CD14-positive monocyte (primary cell): ENCODE measurements at regions not wholly inside any gene's neighbourhood (a gene's known extent, or its start where the extent isn't known, plus 50 kb on each side); places are given as distances from the start of the nearest gene placed in this dataset.

Experiments used
- DNase-seq, 3 donors: peaks; one replicate each; pipeline ENCODE4 v3.0.0-alpha.2; 2011 to 2022
- H2AFZ ChIP-seq: 2 replicates; pipeline ENCODE4 v1.6.0; 2012; ENCODE audit warnings: mild to moderate bottlenecking, low read depth, low read length, inconsistent platforms; ENCODE audit not compliant: insufficient read depth, poor library complexity, severe bottlenecking
- H3K27ac ChIP-seq, 2 donors: 1 replicate in 1 of 2; 2 replicates in 1 of 2; pipeline ENCODE4 v1.5.1; 2012 to 2013; ENCODE audit warnings: low read length in 2 of 2, control low read depth in 1 of 2, inconsistent platforms in 1 of 2, low read depth in 1 of 2, mild to moderate bottlenecking in 1 of 2
- H3K27me3 ChIP-seq, 2 donors: one replicate each; pipeline versions ENCODE4 v1.6.0 to v1.6.1; 2011 to 2013; ENCODE audit warnings: low read length in 2 of 2; ENCODE audit not compliant: control insufficient read depth in 2 of 2, insufficient read depth in 2 of 2
- H3K36me3 ChIP-seq, 2 donors: replicated peaks in 1 of 2; 1 replicate in 1 of 2; 2 replicates in 1 of 2; pipeline versions ENCODE4 v1.5.1 to v1.6.1; 2012 to 2013; ENCODE audit warnings: low read length in 2 of 2, control low read depth in 1 of 2, inconsistent platforms in 1 of 2, mild to moderate bottlenecking in 1 of 2; ENCODE audit not compliant: insufficient read depth in 2 of 2, control insufficient read depth in 1 of 2
- H3K4me1 ChIP-seq, 2 donors: 1 replicate in 1 of 2; 2 replicates in 1 of 2; pipeline versions ENCODE4 v1.5.1 to v1.6.1; 2012 to 2013; ENCODE audit warnings: low read length in 2 of 2, control low read depth in 1 of 2, inconsistent platforms in 1 of 2, mild to moderate bottlenecking in 1 of 2, moderate library complexity in 1 of 2; ENCODE audit not compliant: insufficient read depth in 2 of 2, control insufficient read depth in 1 of 2
- H3K4me2 ChIP-seq: replicated peaks from 2 replicates; pipeline ENCODE3; 2012; ENCODE audit warnings: low read length, moderate library complexity, mild to moderate bottlenecking; ENCODE audit not compliant: poor library complexity, severe bottlenecking; ENCODE audit errors: extremely low read depth
- H3K4me3 ChIP-seq, 3 experiments: fragments of 200-600 bp in 1 of 3; sonication (generic) in 1 of 3; replicated peaks in 1 of 3; 1 replicate in 2 of 3; 2 replicates in 1 of 3; pipeline ENCODE4 v1.5.1; 2011 to 2013; ENCODE audit warnings: low read length in 3 of 3, mild to moderate bottlenecking in 3 of 3, control low read depth in 2 of 3, low read depth in 2 of 3, inconsistent platforms in 1 of 3, moderate library complexity in 1 of 3
- H3K79me2 ChIP-seq: 2 replicates; pipeline ENCODE4 v1.6.0; 2012; ENCODE audit warnings: mild to moderate bottlenecking, control low read depth, inconsistent platforms, low read length, moderate library complexity; ENCODE audit not compliant: insufficient read depth
- H3K9ac ChIP-seq: 2 replicates; pipeline ENCODE4 v1.6.0; 2017; ENCODE audit warnings: low read length, mild to moderate bottlenecking; ENCODE audit not compliant: insufficient read depth, poor library complexity, severe bottlenecking
- H3K9me3 ChIP-seq, 2 donors: replicated peaks in 1 of 2; 1 replicate in 1 of 2; 2 replicates in 1 of 2; pipeline versions ENCODE4 v1.5.1 to v1.6.1; 2012 to 2013; ENCODE audit warnings: low read length in 2 of 2, control low read depth in 1 of 2; ENCODE audit not compliant: control insufficient read depth in 1 of 2, insufficient read depth in 1 of 2
- H4K20me1 ChIP-seq: 2 replicates; pipeline ENCODE4 v1.6.0; 2012; ENCODE audit warnings: mild to moderate bottlenecking, low read length, control low read depth, moderate library complexity; ENCODE audit not compliant: insufficient read depth
- H3K27ac Mint-ChIP-seq, 7 donors: one replicate each; pipeline ENCODE4 v1.8.0; 2020; ENCODE audit warnings: mild to moderate bottlenecking in 7 of 7, mixed read lengths in 7 of 7, moderate library complexity in 6 of 7, inconsistent platforms in 2 of 7
- H3K27me3 Mint-ChIP-seq, 3 donors: one replicate each; pipeline ENCODE4 v1.8.0; 2021 to 2022; ENCODE audit warnings: low read depth in 3 of 3, mild to moderate bottlenecking in 3 of 3, mixed read lengths in 3 of 3, moderate library complexity in 3 of 3, inconsistent platforms in 1 of 3
- H3K36me3 Mint-ChIP-seq, 2 donors: one replicate each; pipeline ENCODE4 v1.8.0; 2020; ENCODE audit warnings: mixed read lengths in 2 of 2, inconsistent platforms in 1 of 2, mild to moderate bottlenecking in 1 of 2
- H3K4me1 Mint-ChIP-seq: one replicate; pipeline ENCODE4 v1.8.0; 2020; ENCODE audit warnings: mild to moderate bottlenecking, mixed read lengths
- H3K4me3 Mint-ChIP-seq, 2 donors: one replicate each; pipeline ENCODE4 v1.8.0; 2020; ENCODE audit warnings: mild to moderate bottlenecking in 2 of 2, mixed read lengths in 2 of 2, moderate library complexity in 1 of 2
- H3K9me3 Mint-ChIP-seq, 7 donors: one replicate each; pipeline ENCODE4 v1.8.0; 2020 to 2022; ENCODE audit warnings: mixed read lengths in 7 of 7, mild to moderate bottlenecking in 6 of 7, moderate library complexity in 6 of 7, inconsistent platforms in 2 of 7
- WGBS: methylation state at CpG from one replicate; pipeline ENCODE4 v1.1.5; 2013; ENCODE audit warnings: missing lambda C conversion rate; ENCODE audit not compliant: insufficient coverage; 5-methylcytosine and 5-hydroxymethylcytosine counted together
- intact Hi-C, 2 donors: fragments of 100-400 bp; cut with micrococcal nuclease; formaldehyde crosslinking; loops; one replicate each; pipeline versions ENCODE4 v1.15.0 to v1.15.1; 2023
- TF ChIP-seq, protein P1 (sequence below): fragments of 200-600 bp; IDR thresholded peaks from one replicate; pipeline ENCODE4 v1.8.0; 2022; ENCODE audit warnings: antibody characterized with exemption, mild to moderate bottlenecking

DNA sequence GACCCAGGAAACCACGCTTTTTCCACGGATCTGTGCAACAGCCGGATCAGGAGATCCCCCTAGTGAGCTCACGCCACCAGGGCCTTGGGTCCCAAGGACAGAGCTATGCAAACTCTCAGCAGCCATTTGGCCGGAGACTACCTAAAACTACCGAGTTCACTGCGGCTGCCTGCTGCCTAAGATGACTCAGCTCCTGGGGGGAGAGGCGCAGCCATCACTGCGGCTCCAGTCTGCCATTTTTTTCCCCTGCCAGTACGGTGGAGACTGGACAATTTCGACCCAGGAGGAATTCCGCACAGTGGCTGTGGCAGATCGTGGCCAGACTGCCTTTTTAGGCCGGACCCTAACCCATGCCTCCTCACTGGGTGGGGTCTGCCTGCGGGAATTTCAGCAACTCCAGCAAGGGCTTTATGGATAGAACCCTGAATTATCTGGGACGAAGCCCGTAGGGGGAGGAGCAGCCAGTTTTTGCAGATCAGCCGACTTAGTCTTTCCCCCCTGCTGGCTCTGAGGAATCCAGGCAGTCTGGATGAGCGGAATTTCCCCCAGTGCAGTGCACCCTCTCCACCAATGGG, 424.9 kb upstream of the UBE2E3 start:
- H3K4me3 ChIP-seq = no peak overlapping the region
- no peaks in the 10 kb centered on the region for H3K36me3 ChIP-seq
- H3K79me2 ChIP-seq = no peaks in the 10 kb centered on the region
- H3K4me2 ChIP-seq = no peak overlapping the region
- Mint-ChIP-seq H3K9me3 (peaks cover 2 to 13% (median 6%) of the 10 kb centered on the region in 7 donors), H3K4me1 (peaks cover 10% of the 10 kb centered on the region), H3K36me3 (no peaks in the 10 kb centered on the region), H3K27ac (no peak overlapping the region), H3K4me3 (no peak overlapping the region), H3K27me3 (peaks cover 0 to 3% (median 0%) of the 10 kb centered on the region in 3 donors)
- H3K27ac ChIP-seq = no peak overlapping the region
- 99% methylated on average over 17 of the region's 19 CpGs for WGBS
- TF ChIP-seq, protein P1, sequence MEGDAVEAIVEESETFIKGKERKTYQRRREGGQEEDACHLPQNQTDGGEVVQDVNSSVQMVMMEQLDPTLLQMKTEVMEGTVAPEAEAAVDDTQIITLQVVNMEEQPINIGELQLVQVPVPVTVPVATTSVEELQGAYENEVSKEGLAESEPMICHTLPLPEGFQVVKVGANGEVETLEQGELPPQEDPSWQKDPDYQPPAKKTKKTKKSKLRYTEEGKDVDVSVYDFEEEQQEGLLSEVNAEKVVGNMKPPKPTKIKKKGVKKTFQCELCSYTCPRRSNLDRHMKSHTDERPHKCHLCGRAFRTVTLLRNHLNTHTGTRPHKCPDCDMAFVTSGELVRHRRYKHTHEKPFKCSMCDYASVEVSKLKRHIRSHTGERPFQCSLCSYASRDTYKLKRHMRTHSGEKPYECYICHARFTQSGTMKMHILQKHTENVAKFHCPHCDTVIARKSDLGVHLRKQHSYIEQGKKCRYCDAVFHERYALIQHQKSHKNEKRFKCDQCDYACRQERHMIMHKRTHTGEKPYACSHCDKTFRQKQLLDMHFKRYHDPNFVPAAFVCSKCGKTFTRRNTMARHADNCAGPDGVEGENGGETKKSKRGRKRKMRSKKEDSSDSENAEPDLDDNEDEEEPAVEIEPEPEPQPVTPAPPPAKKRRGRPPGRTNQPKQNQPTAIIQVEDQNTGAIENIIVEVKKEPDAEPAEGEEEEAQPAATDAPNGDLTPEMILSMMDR = no peak
- H2AFZ ChIP-seq = no peak overlapping the region
- intact Hi-C loops = no loop called here
- no peaks in the 10 kb centered on the region for H4K20me1 ChIP-seq
- peaks cover 9 to 10% of the 10 kb centered on the region in 2 donors for H3K9me3 ChIP-seq
- H3K4me1 ChIP-seq = peaks cover 6% of the 10 kb centered on the region in 2 donors
- DNase-seq = no peak
- H3K27me3 ChIP-seq = peaks cover 0 to 3% of the 10 kb centered on the region in 2 donors
- H3K9ac ChIP-seq = no peak overlapping the region

DNA sequence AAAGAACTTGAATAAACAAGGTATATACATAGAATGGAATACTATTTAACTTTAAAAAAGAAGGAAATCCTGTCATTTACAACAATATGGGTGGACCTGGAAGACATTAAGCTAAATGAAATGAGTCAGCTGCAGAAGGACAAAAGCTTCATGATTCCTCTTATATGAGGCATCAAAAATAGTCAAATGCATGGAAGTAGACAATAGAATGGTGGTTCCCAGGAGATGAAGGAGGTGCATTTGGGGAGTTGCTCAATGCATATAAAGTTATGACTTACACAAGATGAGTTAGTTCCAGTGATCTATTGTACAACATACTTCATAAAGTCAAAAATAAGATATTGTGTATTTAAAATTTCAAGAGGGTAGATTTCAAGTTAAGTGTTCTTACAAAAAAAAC, 426.1 kb upstream of the UBE2E3 start:
- Histone ChIP-seq H3K79me2 (no peaks in the 10 kb centered on the region), H4K20me1 (no peaks in the 10 kb centered on the region), H2AFZ (no peak overlapping the region), H3K36me3 (no peaks in the 10 kb centered on the region), H3K4me2 (no peak overlapping the region), H3K27me3 (peaks cover 0 to 3% of the 10 kb centered on the region in 2 donors), H3K4me3 (no peak overlapping the region), H3K9ac (no peak overlapping the region), H3K27ac (no peak overlapping the region), H3K9me3 (peaks cover 9 to 10% of the 10 kb centered on the region in 2 donors), H3K4me1 (no peaks in the 10 kb centered on the region)
- Mint-ChIP-seq H3K4me1 (peaks cover 6% of the 10 kb centered on the region), H3K4me3 (no peak overlapping the region), H3K36me3 (no peaks in the 10 kb centered on the region), H3K27ac (no peak overlapping the region), H3K27me3 (no peaks in the 10 kb centered on the region), H3K9me3 (peaks cover 2 to 13% (median 6%) of the 10 kb centered on the region in 7 donors)
- TF ChIP-seq, protein P1 = no peak
- intact Hi-C loops = no loop called here
- no peak for DNase-seq
